ENCODE measurements at regions not wholly inside any gene's neighbourhood (a gene's known extent, or its start where the extent isn't known, plus 50 kb on each side); places are given as distances from the start of the nearest gene placed in this dataset.

- no peaks in the 10 kb centered on the region for H3K9me3 Mint-ChIP-seq (ENCODE audit: unreplicated experiment)
- Histone ChIP-seq H3K27me3 (replicated peaks; ENCODE audit: control insufficient read depth, insufficient read depth, low read length) (no peaks in the 10 kb centered on the region), H3K9me3 (no peaks in the 10 kb centered on the region), H3K4me3 (ENCODE audit: low read depth, low read length) (no peak overlapping the region), H3K36me3 (ENCODE audit: control insufficient read depth, insufficient read depth, low read length) (no peaks in the 10 kb centered on the region), H3K4me1 (no peaks in the 10 kb centered on the region)
- no peak for DNase-seq
- no peak for TF ChIP-seq CTCF (IDR thresholded peaks at IDR 0.05; ENCODE audit: insufficient read depth in 1 of 2, low read depth in 1 of 2, low read length in 1 of 2, severe bottlenecking in 1 of 2, unreplicated experiment in 1 of 2)
- ChIA-PET POLR2A (no interaction called here), CTCF (no interaction called here)
- intact Hi-C loops (cut with micrococcal nuclease; ENCODE audit: unreplicated experiment), result no loop called here
- peaks cover 10% of the 10 kb centered on the region for H3K4me1 Mint-ChIP-seq (ENCODE audit: low read depth, unreplicated experiment)
- no peaks in the 10 kb centered on the region for H3K27me3 Mint-ChIP-seq (ENCODE audit: insufficient read depth, unreplicated experiment)
- no peaks in the 10 kb centered on the region for H3K36me3 Mint-ChIP-seq (ENCODE audit: insufficient read depth, unreplicated experiment)
- H3K27ac Mint-ChIP-seq (ENCODE audit: unreplicated experiment), result no peak overlapping the region
- no TSS peak for BruUV-seq (replicated peaks)
- no peak overlapping the region for H3K4me3 Mint-ChIP-seq (ENCODE audit: unreplicated experiment)
Observed at GRCh38 chrX:34343001-34343400, 210.9 kb upstream of the FAM47A start.

GRCh38 chrX:34341814-34342213 lies 209.7 kb upstream of the FAM47A start:
- Mint-ChIP-seq H3K9me3 (ENCODE audit: unreplicated experiment) (no peaks in the 10 kb centered on the region), H3K27me3 (ENCODE audit: insufficient read depth, unreplicated experiment) (no peaks in the 10 kb centered on the region), H3K27ac (ENCODE audit: unreplicated experiment) (no peak overlapping the region), H3K36me3 (ENCODE audit: insufficient read depth, unreplicated experiment) (no peaks in the 10 kb centered on the region), H3K4me1 (ENCODE audit: low read depth, unreplicated experiment) (peaks cover 10% of the 10 kb centered on the region), H3K4me3 (ENCODE audit: unreplicated experiment) (no peak overlapping the region)
- BruUV-seq (replicated peaks), result no TSS peak
- intact Hi-C loops (cut with micrococcal nuclease; ENCODE audit: unreplicated experiment), result no loop called here
- Histone ChIP-seq H3K27me3 (replicated peaks; ENCODE audit: control insufficient read depth, insufficient read depth, low read length) (no peaks in the 10 kb centered on the region), H3K4me1 (no peaks in the 10 kb centered on the region), H3K36me3 (ENCODE audit: control insufficient read depth, insufficient read depth, low read length) (no peaks in the 10 kb centered on the region), H3K4me3 (ENCODE audit: low read depth, low read length) (no peak overlapping the region), H3K9me3 (no peaks in the 10 kb centered on the region)
- DNase-seq, result peak in 1 of 2 experiments; percentile 0
- ChIA-PET POLR2A (no interaction called here), CTCF (no interaction called here)
- no peak for TF ChIP-seq CTCF (IDR thresholded peaks at IDR 0.05; ENCODE audit: insufficient read depth in 1 of 2, low read depth in 1 of 2, low read length in 1 of 2, severe bottlenecking in 1 of 2, unreplicated experiment in 1 of 2)

- no TSS peak for BruUV-seq (replicated peaks)
- Mint-ChIP-seq H3K27ac (ENCODE audit: unreplicated experiment) (no peak overlapping the region), H3K27me3 (ENCODE audit: insufficient read depth, unreplicated experiment) (no peaks in the 10 kb centered on the region), H3K36me3 (ENCODE audit: insufficient read depth, unreplicated experiment) (no peaks in the 10 kb centered on the region), H3K9me3 (ENCODE audit: unreplicated experiment) (no peaks in the 10 kb centered on the region), H3K4me3 (ENCODE audit: unreplicated experiment) (no peak overlapping the region), H3K4me1 (ENCODE audit: low read depth, unreplicated experiment) (peaks cover 10% of the 10 kb centered on the region)
- ChIA-PET CTCF (no interaction called here), POLR2A (no interaction called here)
- intact Hi-C loops (cut with micrococcal nuclease; ENCODE audit: unreplicated experiment), result no loop called here
- Histone ChIP-seq H3K4me3 (ENCODE audit: low read depth, low read length) (no peak overlapping the region), H3K9me3 (no peaks in the 10 kb centered on the region), H3K36me3 (ENCODE audit: control insufficient read depth, insufficient read depth, low read length) (no peaks in the 10 kb centered on the region), H3K27me3 (replicated peaks; ENCODE audit: control insufficient read depth, insufficient read depth, low read length) (no peaks in the 10 kb centered on the region), H3K4me1 (no peaks in the 10 kb centered on the region)
- no peak for DNase-seq
- no peak for TF ChIP-seq CTCF (IDR thresholded peaks at IDR 0.05; ENCODE audit: insufficient read depth in 1 of 2, low read depth in 1 of 2, low read length in 1 of 2, severe bottlenecking in 1 of 2, unreplicated experiment in 1 of 2)
Observed at GRCh38 chrX:34341258-34341657, 209.1 kb upstream of the FAM47A start.

All from Caco-2 (cell line).